IMR-90 (cell line): ENCODE measurements at regions not wholly inside any gene's neighbourhood (a gene's known extent, or its start where the extent isn't known, plus 50 kb on each side); places are given as distances from the start of the nearest gene placed in this dataset.

Source experiments
- ATAC-seq: fragments of 200-7000 bp; cut with Tn5 transposase; 2 replicates; pipeline ENCODE4 v1.9.1; 2020; ENCODE audit warnings: low read depth, mild to moderate bottlenecking, moderate library complexity
- BruUV-seq: library from RNA; stranded (reverse); fragments of 400-500 nt; replicated peaks from 2 replicates; lab custom pipeline; 2021; lab: Mats Ljungman, UMichigan
- CTCF ChIA-PET: fragments of 300-600 bp; formaldehyde crosslinking; extraction: SDS; loops from one replicate; lab custom pipeline; 2021; ENCODE audit warnings: antibody characterized with exemption; lab: Yijun Ruan, JAX
- POLR2A ChIA-PET: fragments of 300-600 bp; sonication (Branson Sonifier 250); formaldehyde crosslinking; loops from one replicate; lab custom pipeline; 2022; ENCODE audit warnings: antibody characterized with exemption; ENCODE audit not compliant: unreplicated experiment; lab: Charles Lee
- DNase-seq: peaks from one replicate; pipeline ENCODE4 v3.0.0; 2013
- H2AFZ ChIP-seq: replicated peaks from 2 replicates; pipeline ENCODE3; 2013; ENCODE audit warnings: low read length, mild to moderate bottlenecking; ENCODE audit not compliant: poor library complexity
- H2AK5ac ChIP-seq: 2 replicates; pipeline ENCODE4 v1.6.1; 2013; ENCODE audit warnings: low read depth, low read length, inconsistent platforms
- H2AK9ac ChIP-seq: replicated peaks from 2 replicates; pipeline ENCODE3; 2013; ENCODE audit warnings: mild to moderate bottlenecking, low read depth, low read length, moderate library complexity; ENCODE audit not compliant: poor library complexity
- H2BK120ac ChIP-seq: 2 replicates; pipeline ENCODE4 v1.6.1; 2013; ENCODE audit warnings: low read depth, low read length, inconsistent platforms
- H2BK15ac ChIP-seq: 3 replicates; pipeline ENCODE4 v1.6.1; 2013; ENCODE audit warnings: low read depth, low read length, inconsistent platforms
- H2BK20ac ChIP-seq: 2 replicates; pipeline ENCODE4 v1.6.1; 2013; ENCODE audit warnings: low read depth, mild to moderate bottlenecking, inconsistent platforms, low read length, moderate library complexity
- H2BK5ac ChIP-seq: 2 replicates; pipeline ENCODE4 v1.6.1; 2013; ENCODE audit warnings: mild to moderate bottlenecking, low read depth, low read length, inconsistent platforms; ENCODE audit not compliant: poor library complexity, severe bottlenecking
- H3K14ac ChIP-seq: replicated peaks from 2 replicates; pipeline ENCODE4 v1.6.1; 2013; ENCODE audit warnings: low read depth, low read length, inconsistent platforms
- H3K18ac ChIP-seq: 2 replicates; pipeline ENCODE4 v1.6.1; 2013; ENCODE audit warnings: low read depth, low read length, control low read depth
- H3K23ac ChIP-seq: 2 replicates; pipeline ENCODE4 v1.6.1; 2013; ENCODE audit warnings: low read depth, low read length, inconsistent platforms
- H3K27ac ChIP-seq: 2 replicates; pipeline ENCODE4 v1.5.1; 2013; ENCODE audit warnings: mild to moderate bottlenecking, control low read depth, low read length; ENCODE audit not compliant: insufficient read depth
- H3K27me3 ChIP-seq: 2 replicates; pipeline ENCODE4 v1.6.1; 2013; ENCODE audit warnings: low read length; ENCODE audit not compliant: control insufficient read depth, insufficient read depth
- H3K36me3 ChIP-seq: 2 replicates; pipeline ENCODE4 v1.6.1; 2013; ENCODE audit warnings: low read length, mixed read lengths; ENCODE audit not compliant: control insufficient read depth, insufficient read depth
- H3K4ac ChIP-seq: 2 replicates; pipeline ENCODE4 v1.6.1; 2013; ENCODE audit warnings: low read depth, low read length, inconsistent platforms
- H3K4me1 ChIP-seq: 2 replicates; pipeline ENCODE4 v1.6.1; 2013; ENCODE audit warnings: low read length, mixed read lengths; ENCODE audit not compliant: control insufficient read depth, insufficient read depth
- H3K4me2 ChIP-seq: 2 replicates; pipeline ENCODE4 v1.6.1; 2013; ENCODE audit warnings: low read depth, mild to moderate bottlenecking, control low read depth, low read length, moderate library complexity
- H3K4me3 ChIP-seq: 2 replicates; pipeline ENCODE4 v1.5.1; 2013; ENCODE audit warnings: low read depth, mild to moderate bottlenecking, control low read depth, low read length, moderate library complexity; ENCODE audit not compliant: insufficient read depth
- H3K56ac ChIP-seq: 2 replicates; pipeline ENCODE4 v1.6.1; 2013; ENCODE audit warnings: low read length, inconsistent platforms; ENCODE audit not compliant: insufficient read depth; ENCODE audit errors: extremely low read depth
- H3K79me1 ChIP-seq, 2 experiments: 2 replicates each; pipeline ENCODE4 v1.6.1; 2013; ENCODE audit warnings: low read length in 2 of 2, inconsistent platforms in 1 of 2, low read depth in 1 of 2
- H3K9ac ChIP-seq: 2 replicates; pipeline ENCODE4 v1.6.1; 2013; ENCODE audit warnings: low read depth, low read length, control low read depth
- H3K9me1 ChIP-seq: 2 replicates; pipeline ENCODE4 v1.6.1; 2013; ENCODE audit warnings: low read length, inconsistent platforms; ENCODE audit not compliant: insufficient read depth
- H3K9me3 ChIP-seq: 2 replicates; pipeline ENCODE4 v1.6.1; 2013; ENCODE audit warnings: low read length; ENCODE audit not compliant: control insufficient read depth, insufficient read depth
- H4K20me1 ChIP-seq: 2 replicates; pipeline ENCODE4 v1.6.1; 2013; ENCODE audit warnings: low read length, inconsistent platforms; ENCODE audit not compliant: insufficient read depth
- H4K5ac ChIP-seq: 2 replicates; pipeline ENCODE4 v1.6.1; 2013; ENCODE audit warnings: mild to moderate bottlenecking, low read depth, low read length, control low read depth
- H4K8ac ChIP-seq, 2 experiments: 2 replicates each; pipeline ENCODE4 v1.6.1; 2013; ENCODE audit warnings: low read depth in 2 of 2, low read length in 2 of 2, control low read depth in 1 of 2, inconsistent platforms in 1 of 2
- H4K91ac ChIP-seq: 2 replicates; pipeline ENCODE4 v1.6.1; 2013; ENCODE audit warnings: low read depth, low read length, inconsistent platforms; ENCODE audit not compliant: insufficient read depth
- MAFK ChIP-seq: IDR thresholded peaks from 2 replicates; pipeline ENCODE4 v1.6.1; 2012; ENCODE audit warnings: low read depth, low read length, improper control_type of control experiment
- RFX5 ChIP-seq: IDR thresholded peaks from 2 replicates; pipeline ENCODE4 v1.8.0; 2012; ENCODE audit warnings: low read depth, mild to moderate bottlenecking, low read length, moderate library complexity
- dilution Hi-C: fragments of 300-500 bp; cut with HindIII; formaldehyde crosslinking; loops from one replicate; pipeline ENCODE4 v1.14.3; 2018; ENCODE audit warnings: low sequenced_read_pairs; ENCODE audit not compliant: unreplicated experiment
- in situ Hi-C: fragments of 300-500 bp; cut with MboI; formaldehyde crosslinking; loops from 3 replicates; pipeline ENCODE4 v1.14.3; 2019; ENCODE audit warnings: low sequenced_read_pairs, inconsistent platforms, mixed read lengths
- intact Hi-C: fragments of 100-400 bp; cut with micrococcal nuclease; formaldehyde crosslinking; loops from 2 replicates; pipeline ENCODE4 v1.10.0; 2022

- DNase-seq (no peak), ATAC-seq (no peak)
- in situ Hi-C loops (no loop called here), dilution Hi-C loops (no loop called here), intact Hi-C loops (no loop called here)
- no peak overlapping the region for H2AK9ac ChIP-seq
- no peak overlapping the region for H4K5ac ChIP-seq
- no peak overlapping the region for H2AK5ac ChIP-seq
- no peak overlapping the region for H3K9ac ChIP-seq
- H3K9me3 ChIP-seq: no peaks in the 10 kb centered on the region
- H3K23ac ChIP-seq: no peak overlapping the region
- no peak overlapping the region for H2BK15ac ChIP-seq
- no peak overlapping the region for H3K14ac ChIP-seq
- POLR2A ChIA-PET: no interaction called here
- H3K36me3 ChIP-seq: no peaks in the 10 kb centered on the region
- H3K4ac ChIP-seq: no peak overlapping the region
- no peak overlapping the region for H2BK120ac ChIP-seq
- no peaks in the 10 kb centered on the region for H3K4me1 ChIP-seq
- no peak overlapping the region for H3K27ac ChIP-seq
- H4K91ac ChIP-seq: no peak overlapping the region
- peak; percentile 87 for TF ChIP-seq MAFK
- TF ChIP-seq RFX5: no peak
- no peaks in the 10 kb centered on the region for H3K27me3 ChIP-seq
- H4K20me1 ChIP-seq: no peaks in the 10 kb centered on the region
- H2BK5ac ChIP-seq: no peak overlapping the region
- CTCF ChIA-PET: interaction anchor here (0.6 kb wide), 1 partner anchor 725 kb away, joined by 3 read pairs; no protein-coding TSS in a partner anchor
- H2AFZ ChIP-seq: no peak overlapping the region
- no peak overlapping the region for H3K56ac ChIP-seq
- H3K79me1 ChIP-seq: no peaks in the 10 kb centered on the region
- H2BK20ac ChIP-seq: no peak overlapping the region
- H3K4me3 ChIP-seq: no peak overlapping the region
- no peak overlapping the region for H3K18ac ChIP-seq
- BruUV-seq: no TSS peak
- H3K9me1 ChIP-seq: no peaks in the 10 kb centered on the region
- no peak overlapping the region for H4K8ac ChIP-seq
- H3K4me2 ChIP-seq: no peak overlapping the region
Measured at GRCh38 chr4:126251169-126251568, 936.4 kb downstream of the FAT4 start.
